ENCODE measurements at regions not wholly inside any gene's neighbourhood (a gene's known extent, or its start where the extent isn't known, plus 50 kb on each side); places are given as distances from the start of the nearest gene placed in this dataset.

GRCh38 chr10:16195178-16195769 is 241.5 kb upstream of the PTER start:
- TF ChIP-seq CTCF (IDR thresholded peaks at IDR 0.05) (no peak), SMC3 (IDR thresholded peaks at IDR 0.05) (no peak), POLR2A (IDR thresholded peaks at IDR 0.05; ENCODE audit: low read length) (no peak), CEBPB (IDR thresholded peaks at IDR 0.05) (no peak), USF2 (IDR thresholded peaks at IDR 0.05) (no peak), BHLHE40 (IDR thresholded peaks at IDR 0.05; ENCODE audit: low read depth, low read length) (no peak)

All from A549 (cell line).